ENCODE measurements at regions not wholly inside any gene's neighbourhood (a gene's known extent, or its start where the extent isn't known, plus 50 kb on each side); places are given as distances from the start of the nearest gene placed in this dataset.

DNA sequence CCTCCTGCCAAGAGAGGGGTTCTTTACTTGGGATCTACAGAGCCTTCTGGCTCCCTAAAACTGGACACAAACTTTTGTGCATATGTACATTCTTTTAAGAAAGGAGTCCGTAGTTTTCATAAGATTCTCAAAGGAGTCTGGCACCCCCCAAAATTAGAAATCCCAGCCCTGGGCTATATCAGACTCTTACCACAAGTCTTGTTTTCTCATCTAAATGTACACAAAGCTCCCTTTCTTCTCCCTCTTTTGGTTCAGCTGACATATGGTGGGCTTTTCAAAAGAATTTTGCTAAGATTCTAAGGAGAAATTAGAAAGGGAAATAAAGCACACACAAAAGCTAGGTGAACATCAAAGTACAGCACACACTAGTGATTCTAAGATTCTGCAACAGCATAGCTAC is 114.4 kb downstream of the ENC1 start:
- TF ChIP-seq POLR2AphosphoS5 (IDR thresholded peaks at IDR 0.05; ENCODE audit: low read depth, low read length), result no peak
- no peak for TF ChIP-seq POLR2A (IDR thresholded peaks at IDR 0.05; ENCODE audit: low read depth, low read length)
- TF ChIP-seq TAF1 (IDR thresholded peaks at IDR 0.05; ENCODE audit: borderline replicate concordance, low read depth, low read length), result no peak
